CMK (cell line): ENCODE measurements at regions not wholly inside any gene's neighbourhood (a gene's known extent, or its start where the extent isn't known, plus 50 kb on each side); places are given as distances from the start of the nearest gene placed in this dataset.

Experiments used
- DNase-seq: peaks from one replicate; pipeline ENCODE4 v3.0.0-alpha.2; 2010; ENCODE audit warnings: low read depth

GRCh38 chr5:38029397-38030065 lies 189.7 kb upstream of the GDNF start:
- DNase-seq, result no peak

- DNase-seq, result no peak
Measured at GRCh38 chr5:38023799-38024198, 184.0 kb upstream of the GDNF start.

GRCh38 chr5:38023371-38023770 lies 183.5 kb upstream of the GDNF start:
- DNase-seq, result no peak

- no peak for DNase-seq
Measured at GRCh38 chr5:38022631-38023030, 182.8 kb upstream of the GDNF start.

GRCh38 chr5:38018016-38018415 lies 178.2 kb upstream of the GDNF start:
- DNase-seq, result no peak

- no peak for DNase-seq
Measured at GRCh38 chr5:38013107-38013506, 173.3 kb upstream of the GDNF start.

- DNase-seq, result no peak
Measured at GRCh38 chr5:38011668-38012188, 171.9 kb upstream of the GDNF start.

GRCh38 chr5:38009749-38010358 lies 170.0 kb upstream of the GDNF start:
- DNase-seq, result no peak

GRCh38 chr5:38008198-38008597 lies 168.4 kb upstream of the GDNF start:
- no peak for DNase-seq

- DNase-seq, result no peak
Measured at GRCh38 chr5:37999593-37999992, 159.8 kb upstream of the GDNF start.

GRCh38 chr5:37996918-37997317 lies 157.1 kb upstream of the GDNF start:
- no peak for DNase-seq

- DNase-seq, result no peak
Measured at GRCh38 chr5:37994729-37995128, 154.9 kb upstream of the GDNF start.

- no peak for DNase-seq
Measured at GRCh38 chr5:37991301-37992299, 151.8 kb upstream of the GDNF start.

- DNase-seq, result no peak
Measured at GRCh38 chr5:37989884-37990283, 150.0 kb upstream of the GDNF start.

GRCh38 chr5:37988454-37989046 lies 148.7 kb upstream of the GDNF start:
- DNase-seq, result no peak

- no peak for DNase-seq
Measured at GRCh38 chr5:37984300-37984699, 144.5 kb upstream of the GDNF start.

GRCh38 chr5:37983463-37983862 lies 143.6 kb upstream of the GDNF start:
- no peak for DNase-seq

GRCh38 chr5:37979559-37979958 lies 139.7 kb upstream of the GDNF start:
- no peak for DNase-seq

- DNase-seq, result no peak
Measured at GRCh38 chr5:37975531-37975930, 135.7 kb upstream of the GDNF start.

GRCh38 chr5:37971483-37972024 lies 131.7 kb upstream of the GDNF start:
- DNase-seq, result no peak

GRCh38 chr5:37966871-37967270 lies 127.0 kb upstream of the GDNF start:
- DNase-seq, result no peak

- no peak for DNase-seq
Measured at GRCh38 chr5:37966291-37966690, 126.5 kb upstream of the GDNF start.
